Liver (tissue), 8 donors: ENCODE measurements at regions not wholly inside any gene's neighbourhood (a gene's known extent, or its start where the extent isn't known, plus 50 kb on each side); places are given as distances from the start of the nearest gene placed in this dataset.
A peak's percentile ranks its signal among the peaks of the same experiment; 100 is the strongest.

Experiments used
- DNase-seq: peaks from one replicate; pipeline ENCODE4 v3.0.0-alpha.2; 2017; ENCODE audit warnings: low spot score
- H3K27ac ChIP-seq, 2 donors: one replicate each; pipeline ENCODE4 v1.7.0; 2013; ENCODE audit warnings: inconsistent platforms in 2 of 2, low read length in 2 of 2, control low read depth in 1 of 2, low read depth in 1 of 2, mild to moderate bottlenecking in 1 of 2
- H3K27me3 ChIP-seq, 4 donors: one replicate each; pipeline versions ENCODE4 v1.6.1 to v1.7.0; 2013; ENCODE audit warnings: low read length in 3 of 4, inconsistent platforms in 1 of 4, mild to moderate bottlenecking in 1 of 4, moderate library complexity in 1 of 4; ENCODE audit not compliant: control insufficient read depth in 4 of 4, insufficient read depth in 4 of 4
- H3K36me3 ChIP-seq, 4 donors: one replicate each; pipeline versions ENCODE4 v1.6.1 to v1.7.0; 2013; ENCODE audit warnings: low read length in 3 of 4, mild to moderate bottlenecking in 3 of 4, low read depth in 1 of 4, moderate library complexity in 1 of 4; ENCODE audit not compliant: control insufficient read depth in 4 of 4, insufficient read depth in 3 of 4
- H3K4me1 ChIP-seq, 4 donors: one replicate each; pipeline versions ENCODE4 v1.6.1 to v1.7.0; 2013; ENCODE audit warnings: low read length in 3 of 4, mild to moderate bottlenecking in 3 of 4, moderate library complexity in 1 of 4; ENCODE audit not compliant: control insufficient read depth in 4 of 4, insufficient read depth in 4 of 4
- H3K4me3 ChIP-seq, 3 donors: one replicate each; pipeline versions ENCODE4 v1.6.1 to v1.7.0; 2013; ENCODE audit warnings: low read length in 3 of 3, control low read depth in 1 of 3, low read depth in 1 of 3, mild to moderate bottlenecking in 1 of 3
- H3K9ac ChIP-seq, 2 donors: one replicate each; pipeline ENCODE4 v1.7.0; 2013; ENCODE audit warnings: low read length in 2 of 2, mild to moderate bottlenecking in 2 of 2, moderate library complexity in 2 of 2, control low read depth in 1 of 2, low read depth in 1 of 2
- H3K9me3 ChIP-seq, 4 donors: one replicate each; pipeline versions ENCODE4 v1.6.1 to v1.7.0; 2013; ENCODE audit warnings: low read length in 3 of 4; ENCODE audit not compliant: control insufficient read depth in 4 of 4
- FOXA1 ChIP-seq: IDR thresholded peaks from 2 replicates; pipeline ENCODE4 v1.6.1; 2016; ENCODE audit warnings: antibody characterized with exemption
- GABPA ChIP-seq, 2 donors: IDR thresholded peaks in 1 of 2; conservative IDR thresholded peaks in 1 of 2; 2 replicates each; pipeline ENCODE4 v1.6.1; 2016; ENCODE audit warnings: antibody characterized with exemption in 2 of 2, mild to moderate bottlenecking in 1 of 2, moderate library complexity in 1 of 2
- HNF4A ChIP-seq, 2 donors: conservative IDR thresholded peaks; 2 replicates each; pipeline ENCODE4 v1.6.1; 2016; ENCODE audit warnings: antibody characterized with exemption in 2 of 2, mild to moderate bottlenecking in 2 of 2
- HNF4G ChIP-seq: IDR thresholded peaks from 2 replicates; pipeline ENCODE4 v1.6.1; 2016; ENCODE audit warnings: antibody characterized with exemption
- JUND ChIP-seq, 2 donors: IDR thresholded peaks; 2 replicates each; pipeline ENCODE4 v1.6.1; 2016; ENCODE audit warnings: antibody characterized with exemption in 2 of 2
- NR2F2 ChIP-seq: IDR thresholded peaks from 2 replicates; pipeline ENCODE4 v1.6.1; 2016; ENCODE audit warnings: antibody characterized with exemption
- RAD21 ChIP-seq, 2 donors: IDR thresholded peaks; 2 replicates each; pipeline ENCODE4 v1.6.1; 2016; ENCODE audit warnings: antibody characterized with exemption in 2 of 2, mild to moderate bottlenecking in 2 of 2
- RXRA ChIP-seq, 2 donors: IDR thresholded peaks; 2 replicates each; pipeline ENCODE4 v1.6.1; 2017 to 2018; ENCODE audit warnings: antibody characterized with exemption in 2 of 2, mild to moderate bottlenecking in 1 of 2
- SP1 ChIP-seq: IDR thresholded peaks from 2 replicates; pipeline ENCODE4 v1.6.1; 2018; ENCODE audit warnings: antibody characterized with exemption, mild to moderate bottlenecking
- TAF1 ChIP-seq: conservative IDR thresholded peaks from 2 replicates; pipeline ENCODE4 v1.6.1; 2016; ENCODE audit warnings: antibody characterized with exemption, mild to moderate bottlenecking
- YY1 ChIP-seq: IDR thresholded peaks from 2 replicates; pipeline ENCODE4 v1.6.1; 2016; ENCODE audit warnings: antibody characterized with exemption, mild to moderate bottlenecking
- WGBS: extraction: QIAGEN DNeasy Blood & Tissue Kit; methylation state at CpG from one replicate; pipeline ENCODE4 v1.1.7; 2013; 5-methylcytosine and 5-hydroxymethylcytosine counted together
- TF ChIP-seq, protein P1 (sequence below): fragments of 150-350 bp; IDR thresholded peaks from 2 replicates; pipeline ENCODE4 v1.5.1; 2017; ENCODE audit warnings: improper control_type of control experiment, low read depth, low read length; ENCODE audit not compliant: missing input control
- TF ChIP-seq, protein P2 (sequence below): IDR thresholded peaks from 2 replicates; pipeline ENCODE4 v1.6.1; 2016; ENCODE audit warnings: antibody characterized with exemption, mild to moderate bottlenecking
- TF ChIP-seq, protein P3 (sequence below): IDR thresholded peaks from 2 replicates; pipeline ENCODE4 v1.6.1; 2016; ENCODE audit warnings: antibody characterized with exemption
- TF ChIP-seq, protein P4 (sequence below): IDR thresholded peaks from 2 replicates; pipeline ENCODE4 v1.6.1; 2016; ENCODE audit warnings: antibody characterized with exemption
- donor health status: healthy.
- donor health status: healthy.
- donor health status: healthy.
- donor health status: healthy.
- donor health status: healthy.

DNA sequence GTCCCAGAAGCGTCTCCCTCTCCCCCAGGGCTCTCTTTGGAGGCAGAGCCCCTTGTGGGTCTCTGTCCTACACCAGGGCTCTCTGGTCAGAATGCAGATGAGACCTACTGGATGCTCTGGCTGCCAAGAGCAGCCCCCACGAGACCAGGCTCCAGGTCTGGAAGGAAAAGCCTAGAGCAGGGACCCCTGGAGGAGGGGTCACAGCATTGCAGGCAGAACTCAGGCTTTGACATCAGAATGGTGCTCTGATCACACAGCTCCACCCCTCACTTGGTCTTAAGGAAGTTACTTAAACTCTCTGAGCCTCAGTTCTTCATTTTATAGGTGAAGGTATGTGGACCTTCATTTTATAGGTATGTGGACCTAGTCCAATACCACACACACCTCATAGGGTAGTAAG is 83.1 kb downstream of the ARL6IP4 start:
- no peak for DNase-seq
- Histone ChIP-seq H3K4me1 (peaks cover 32 to 63% (median 55%) of the 10 kb centered on the region in 4 donors), H3K9me3 (no peaks in the 10 kb centered on the region), H3K36me3 (no peaks in the 10 kb centered on the region), H3K4me3 (no peak overlapping the region), H3K27me3 (no peaks in the 10 kb centered on the region), H3K27ac (peak overlapping the region; percentile 86 to 93), H3K9ac (peak overlapping the region in 1 of 2 donors; percentile 47)
- 79% methylated on average over 2 of the region's 2 CpGs for WGBS
- peak in 1 of 2 donors; percentile 11 for TF ChIP-seq RAD21 (IDR thresholded peaks at IDR 0.05)
- TF ChIP-seq, protein P1, sequence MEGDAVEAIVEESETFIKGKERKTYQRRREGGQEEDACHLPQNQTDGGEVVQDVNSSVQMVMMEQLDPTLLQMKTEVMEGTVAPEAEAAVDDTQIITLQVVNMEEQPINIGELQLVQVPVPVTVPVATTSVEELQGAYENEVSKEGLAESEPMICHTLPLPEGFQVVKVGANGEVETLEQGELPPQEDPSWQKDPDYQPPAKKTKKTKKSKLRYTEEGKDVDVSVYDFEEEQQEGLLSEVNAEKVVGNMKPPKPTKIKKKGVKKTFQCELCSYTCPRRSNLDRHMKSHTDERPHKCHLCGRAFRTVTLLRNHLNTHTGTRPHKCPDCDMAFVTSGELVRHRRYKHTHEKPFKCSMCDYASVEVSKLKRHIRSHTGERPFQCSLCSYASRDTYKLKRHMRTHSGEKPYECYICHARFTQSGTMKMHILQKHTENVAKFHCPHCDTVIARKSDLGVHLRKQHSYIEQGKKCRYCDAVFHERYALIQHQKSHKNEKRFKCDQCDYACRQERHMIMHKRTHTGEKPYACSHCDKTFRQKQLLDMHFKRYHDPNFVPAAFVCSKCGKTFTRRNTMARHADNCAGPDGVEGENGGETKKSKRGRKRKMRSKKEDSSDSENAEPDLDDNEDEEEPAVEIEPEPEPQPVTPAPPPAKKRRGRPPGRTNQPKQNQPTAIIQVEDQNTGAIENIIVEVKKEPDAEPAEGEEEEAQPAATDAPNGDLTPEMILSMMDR: no peak

DNA sequence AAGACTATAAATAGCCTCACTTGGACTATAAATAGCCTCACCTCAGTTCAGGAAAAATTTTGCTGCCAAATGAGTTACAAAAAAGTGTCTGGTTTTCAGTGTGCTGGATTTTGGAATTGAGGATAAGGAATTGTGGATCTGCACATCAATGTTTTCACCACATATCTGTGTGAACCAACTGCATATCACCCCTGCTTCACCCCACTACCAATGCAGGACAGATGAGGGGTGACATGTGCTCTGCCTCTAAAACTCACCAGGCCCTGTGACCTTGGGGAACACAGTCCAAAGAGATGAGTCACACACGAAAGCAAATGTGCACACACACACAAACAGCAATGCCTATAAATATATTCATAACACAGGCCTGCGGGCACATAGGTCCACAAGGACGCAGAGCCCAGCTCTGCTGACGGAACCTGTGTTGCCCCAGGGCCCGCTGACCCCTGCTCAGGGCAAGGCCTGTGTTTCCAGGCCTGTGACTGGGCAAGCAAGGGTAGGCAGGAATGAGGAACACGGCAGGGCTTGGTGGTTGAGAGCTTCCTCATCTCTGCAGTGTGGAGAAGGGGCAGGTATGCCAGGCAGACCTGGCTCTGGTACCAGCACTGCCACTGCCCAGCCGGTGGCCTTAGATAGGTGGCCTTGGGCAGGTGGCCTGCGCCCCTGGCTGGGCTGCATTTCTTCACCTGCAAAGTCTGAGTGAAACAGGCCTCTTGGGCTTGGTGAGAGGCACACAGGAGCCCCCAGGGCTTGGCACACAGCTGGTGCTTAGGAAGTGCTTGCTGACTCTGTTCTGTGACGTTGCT is 82.4 kb downstream of the ARL6IP4 start:
- Histone ChIP-seq H3K4me3 (no peak overlapping the region), H3K27ac (peak overlapping the region; percentile 86 to 93), H3K27me3 (no peaks in the 10 kb centered on the region), H3K36me3 (no peaks in the 10 kb centered on the region), H3K9me3 (no peaks in the 10 kb centered on the region), H3K4me1 (peaks cover 30 to 60% (median 51%) of the 10 kb centered on the region in 4 donors), H3K9ac (peak overlapping the region in 1 of 2 donors; percentile 61)
- TF ChIP-seq, protein P1: no peak
- TF ChIP-seq NR2F2: peak; percentile 51
- TF ChIP-seq TAF1: no peak
- TF ChIP-seq HNF4G: peak; percentile 24
- TF ChIP-seq, protein P2, sequence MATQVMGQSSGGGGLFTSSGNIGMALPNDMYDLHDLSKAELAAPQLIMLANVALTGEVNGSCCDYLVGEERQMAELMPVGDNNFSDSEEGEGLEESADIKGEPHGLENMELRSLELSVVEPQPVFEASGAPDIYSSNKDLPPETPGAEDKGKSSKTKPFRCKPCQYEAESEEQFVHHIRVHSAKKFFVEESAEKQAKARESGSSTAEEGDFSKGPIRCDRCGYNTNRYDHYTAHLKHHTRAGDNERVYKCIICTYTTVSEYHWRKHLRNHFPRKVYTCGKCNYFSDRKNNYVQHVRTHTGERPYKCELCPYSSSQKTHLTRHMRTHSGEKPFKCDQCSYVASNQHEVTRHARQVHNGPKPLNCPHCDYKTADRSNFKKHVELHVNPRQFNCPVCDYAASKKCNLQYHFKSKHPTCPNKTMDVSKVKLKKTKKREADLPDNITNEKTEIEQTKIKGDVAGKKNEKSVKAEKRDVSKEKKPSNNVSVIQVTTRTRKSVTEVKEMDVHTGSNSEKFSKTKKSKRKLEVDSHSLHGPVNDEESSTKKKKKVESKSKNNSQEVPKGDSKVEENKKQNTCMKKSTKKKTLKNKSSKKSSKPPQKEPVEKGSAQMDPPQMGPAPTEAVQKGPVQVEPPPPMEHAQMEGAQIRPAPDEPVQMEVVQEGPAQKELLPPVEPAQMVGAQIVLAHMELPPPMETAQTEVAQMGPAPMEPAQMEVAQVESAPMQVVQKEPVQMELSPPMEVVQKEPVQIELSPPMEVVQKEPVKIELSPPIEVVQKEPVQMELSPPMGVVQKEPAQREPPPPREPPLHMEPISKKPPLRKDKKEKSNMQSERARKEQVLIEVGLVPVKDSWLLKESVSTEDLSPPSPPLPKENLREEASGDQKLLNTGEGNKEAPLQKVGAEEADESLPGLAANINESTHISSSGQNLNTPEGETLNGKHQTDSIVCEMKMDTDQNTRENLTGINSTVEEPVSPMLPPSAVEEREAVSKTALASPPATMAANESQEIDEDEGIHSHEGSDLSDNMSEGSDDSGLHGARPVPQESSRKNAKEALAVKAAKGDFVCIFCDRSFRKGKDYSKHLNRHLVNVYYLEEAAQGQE: no peak
- TF ChIP-seq GABPA (IDR thresholded peaks at IDR 0.05 in 1 of 2, conservative IDR thresholded peaks at IDR 0.05 in 1 of 2): no peak
- TF ChIP-seq, protein P3, sequence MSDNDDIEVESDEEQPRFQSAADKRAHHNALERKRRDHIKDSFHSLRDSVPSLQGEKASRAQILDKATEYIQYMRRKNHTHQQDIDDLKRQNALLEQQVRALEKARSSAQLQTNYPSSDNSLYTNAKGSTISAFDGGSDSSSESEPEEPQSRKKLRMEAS: peak; percentile 77
- peak; percentile 79 for TF ChIP-seq SP1
- peak; percentile 80 to 88 for TF ChIP-seq HNF4A (conservative IDR thresholded peaks at IDR 0.05)
- peak; percentile 42 for TF ChIP-seq FOXA1
- peak; percentile 95 to 98 for TF ChIP-seq JUND (IDR thresholded peaks at IDR 0.05)
- peak; percentile 33 for TF ChIP-seq YY1
- TF ChIP-seq RAD21 (IDR thresholded peaks at IDR 0.05): peak; percentile 37 to 39
- TF ChIP-seq RXRA (IDR thresholded peaks at IDR 0.05): peak; percentile 90 to 91
- TF ChIP-seq, protein P4, sequence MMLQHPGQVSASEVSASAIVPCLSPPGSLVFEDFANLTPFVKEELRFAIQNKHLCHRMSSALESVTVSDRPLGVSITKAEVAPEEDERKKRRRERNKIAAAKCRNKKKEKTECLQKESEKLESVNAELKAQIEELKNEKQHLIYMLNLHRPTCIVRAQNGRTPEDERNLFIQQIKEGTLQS: peak; percentile 78
- DNase-seq: no peak
- 39% methylated on average over 9 of the region's 9 CpGs for WGBS
